Stimulated activated naive CD8-positive, alpha-beta T cell treated with anti-CD3 and anti-CD28 coated beads, Interleukin-15, amount 100 ng/mL, for 72 hours (primary cell): ENCODE measurements at regions not wholly inside any gene's neighbourhood (a gene's known extent, or its start where the extent isn't known, plus 50 kb on each side); places are given as distances from the start of the nearest gene placed in this dataset.

Experiments
- ATAC-seq: fragments of 150-1000 bp; cut with Tn5 transposase; 2 replicates; pipeline ENCODE4 v1.10.0; 2021; ENCODE audit warnings: mild to moderate bottlenecking, moderate library complexity
- DNase-seq, 2 donors: peaks; one replicate each; pipeline ENCODE4 v3.0.0; 2021 to 2022
- H3K27ac Mint-ChIP-seq, 2 donors: one replicate each; pipeline ENCODE4 v1.8.0; 2022; ENCODE audit warnings: mild to moderate bottlenecking in 2 of 2, mixed read lengths in 2 of 2, moderate library complexity in 2 of 2
- H3K27me3 Mint-ChIP-seq: one replicate; pipeline ENCODE4 v1.8.0; 2022; ENCODE audit warnings: mixed read lengths
- H3K4me1 Mint-ChIP-seq: one replicate; pipeline ENCODE4 v1.8.0; 2022; ENCODE audit warnings: mild to moderate bottlenecking, mixed read lengths
- H3K4me3 Mint-ChIP-seq, 2 donors: one replicate each; pipeline ENCODE4 v1.8.0; 2022; ENCODE audit warnings: mild to moderate bottlenecking in 2 of 2, mixed read lengths in 2 of 2, moderate library complexity in 1 of 2
- H3K9me3 Mint-ChIP-seq, 2 donors: one replicate each; pipeline ENCODE4 v1.8.0; 2022; ENCODE audit warnings: mixed read lengths in 2 of 2

- Mint-ChIP-seq H3K27ac (no peak overlapping the region), H3K4me1 (peaks cover 35% of the 10 kb centered on the region), H3K4me3 (no peak overlapping the region), H3K27me3 (no peaks in the 10 kb centered on the region), H3K9me3 (peaks cover 4% of the 10 kb centered on the region in 2 donors)
- peak; percentile 56 for ATAC-seq
- DNase-seq: no peak
Observed at GRCh38 chr2:181190711-181191110, 210.3 kb downstream of the UBE2E3 start.

GRCh38 chr2:181193550-181193949 is 213.1 kb downstream of the UBE2E3 start:
- Mint-ChIP-seq H3K27me3 (no peaks in the 10 kb centered on the region), H3K4me3 (no peak overlapping the region), H3K4me1 (peaks cover 52% of the 10 kb centered on the region), H3K27ac (no peak overlapping the region), H3K9me3 (peaks cover 4 to 10% of the 10 kb centered on the region in 2 donors)
- ATAC-seq (no peak), DNase-seq (no peak)

GRCh38 chr2:181196401-181196800 is 216.0 kb downstream of the UBE2E3 start:
- DNase-seq (no peak), ATAC-seq (peak; percentile 64)
- Mint-ChIP-seq H3K4me1 (peaks cover 46% of the 10 kb centered on the region), H3K4me3 (peak overlapping the region; percentile 10 to 47), H3K27me3 (no peaks in the 10 kb centered on the region), H3K9me3 (peaks cover 15 to 19% of the 10 kb centered on the region in 2 donors), H3K27ac (peak overlapping the region in 1 of 2 donors; percentile 79)

- Mint-ChIP-seq H3K4me3 (peak overlapping the region; percentile 18 to 56), H3K27ac (peak overlapping the region; percentile 80 to 87), H3K9me3 (peaks cover 15 to 19% of the 10 kb centered on the region in 2 donors), H3K4me1 (peaks cover 44% of the 10 kb centered on the region), H3K27me3 (no peaks in the 10 kb centered on the region)
- ATAC-seq (peak; percentile 91), DNase-seq (no peak)
Observed at GRCh38 chr2:181197140-181197760, 216.8 kb downstream of the UBE2E3 start.

- Mint-ChIP-seq H3K4me1 (peaks cover 44% of the 10 kb centered on the region), H3K27ac (peak overlapping the region; percentile 17 to 50), H3K4me3 (no peak overlapping the region), H3K27me3 (no peaks in the 10 kb centered on the region), H3K9me3 (peaks cover 11 to 19% of the 10 kb centered on the region in 2 donors)
- DNase-seq (no peak), ATAC-seq (no peak)
Observed at GRCh38 chr2:181198183-181198864, 217.9 kb downstream of the UBE2E3 start.

GRCh38 chr2:181203412-181203811 is 223.0 kb downstream of the UBE2E3 start:
- DNase-seq (no peak), ATAC-seq (no peak)
- Mint-ChIP-seq H3K27ac (no peak overlapping the region), H3K4me1 (peaks cover 18% of the 10 kb centered on the region), H3K4me3 (no peak overlapping the region), H3K27me3 (no peaks in the 10 kb centered on the region), H3K9me3 (peaks cover 27 to 46% of the 10 kb centered on the region in 2 donors)

GRCh38 chr2:181203916-181204315 is 223.5 kb downstream of the UBE2E3 start:
- H3K4me3 Mint-ChIP-seq: no peak overlapping the region
- peak overlapping the region in 1 of 2 donors; percentile 29 for H3K27ac Mint-ChIP-seq
- peaks cover 13% of the 10 kb centered on the region for H3K4me1 Mint-ChIP-seq
- DNase-seq: no peak
- no peak for ATAC-seq
- no peaks in the 10 kb centered on the region for H3K27me3 Mint-ChIP-seq
- peaks cover 31 to 51% of the 10 kb centered on the region in 2 donors for H3K9me3 Mint-ChIP-seq

- Mint-ChIP-seq H3K27ac (no peak overlapping the region), H3K4me3 (no peak overlapping the region), H3K27me3 (no peaks in the 10 kb centered on the region), H3K4me1 (peaks cover 14% of the 10 kb centered on the region), H3K9me3 (peaks cover 9 to 21% of the 10 kb centered on the region in 2 donors)
- ATAC-seq (no peak), DNase-seq (no peak)
Observed at GRCh38 chr2:181218401-181218821, 238.0 kb downstream of the UBE2E3 start.

- H3K4me3 Mint-ChIP-seq: peak overlapping the region; percentile 70 to 74
- H3K9me3 Mint-ChIP-seq: peaks cover 21 to 30% of the 10 kb centered on the region in 2 donors
- DNase-seq (no peak), ATAC-seq (peak; percentile 61)
- peaks cover 30% of the 10 kb centered on the region for H3K4me1 Mint-ChIP-seq
- H3K27me3 Mint-ChIP-seq: no peaks in the 10 kb centered on the region
- peak overlapping the region; percentile 91 to 93 for H3K27ac Mint-ChIP-seq
Observed at GRCh38 chr2:181223234-181223633, 234.0 kb upstream of the ITGA4 start.

GRCh38 chr2:181224866-181225265 is 232.3 kb upstream of the ITGA4 start:
- ATAC-seq (peak; percentile 96), DNase-seq (no peak)
- H3K4me3 Mint-ChIP-seq: peak overlapping the region; percentile 74 to 75
- H3K9me3 Mint-ChIP-seq: peaks cover 21 to 30% of the 10 kb centered on the region in 2 donors
- peak overlapping the region; percentile 87 to 100 for H3K27ac Mint-ChIP-seq
- H3K27me3 Mint-ChIP-seq: no peaks in the 10 kb centered on the region
- peaks cover 30% of the 10 kb centered on the region for H3K4me1 Mint-ChIP-seq

- ATAC-seq: no peak
- H3K27me3 Mint-ChIP-seq: no peaks in the 10 kb centered on the region
- H3K9me3 Mint-ChIP-seq: peaks cover 9 to 12% of the 10 kb centered on the region in 2 donors
- H3K4me3 Mint-ChIP-seq: no peak overlapping the region
- DNase-seq: no peak
- H3K27ac Mint-ChIP-seq: no peak overlapping the region
- peaks cover 14% of the 10 kb centered on the region for H3K4me1 Mint-ChIP-seq
Observed at GRCh38 chr2:181228661-181229060, 228.5 kb upstream of the ITGA4 start.

- Mint-ChIP-seq H3K27me3 (no peaks in the 10 kb centered on the region), H3K4me1 (peaks cover 6% of the 10 kb centered on the region), H3K4me3 (no peak overlapping the region), H3K27ac (no peak overlapping the region), H3K9me3 (peaks cover 8 to 9% of the 10 kb centered on the region in 2 donors)
- ATAC-seq: no peak
- no peak for DNase-seq
Observed at GRCh38 chr2:181231151-181231550, 226.0 kb upstream of the ITGA4 start.

- no peak overlapping the region for H3K27ac Mint-ChIP-seq
- peaks cover 6% of the 10 kb centered on the region for H3K4me1 Mint-ChIP-seq
- H3K9me3 Mint-ChIP-seq: peaks cover 6 to 9% of the 10 kb centered on the region in 2 donors
- no peak overlapping the region for H3K4me3 Mint-ChIP-seq
- no peak for DNase-seq
- no peaks in the 10 kb centered on the region for H3K27me3 Mint-ChIP-seq
- ATAC-seq: no peak
Observed at GRCh38 chr2:181231886-181232621, 225.1 kb upstream of the ITGA4 start.

GRCh38 chr2:181234487-181234891 is 222.7 kb upstream of the ITGA4 start:
- ATAC-seq: no peak
- Mint-ChIP-seq H3K27me3 (no peaks in the 10 kb centered on the region), H3K4me1 (peaks cover 15% of the 10 kb centered on the region), H3K27ac (no peak overlapping the region), H3K4me3 (no peak overlapping the region), H3K9me3 (peaks cover 0 to 7% of the 10 kb centered on the region in 2 donors)
- DNase-seq: no peak

GRCh38 chr2:181235011-181235410 is 222.2 kb upstream of the ITGA4 start:
- H3K27ac Mint-ChIP-seq: no peak overlapping the region
- peaks cover 0 to 7% of the 10 kb centered on the region in 2 donors for H3K9me3 Mint-ChIP-seq
- no peak overlapping the region for H3K4me3 Mint-ChIP-seq
- no peak for ATAC-seq
- no peaks in the 10 kb centered on the region for H3K27me3 Mint-ChIP-seq
- H3K4me1 Mint-ChIP-seq: peaks cover 17% of the 10 kb centered on the region
- DNase-seq: no peak
